GM12878 (cell line): ENCODE measurements at regions not wholly inside any gene's neighbourhood (a gene's known extent, or its start where the extent isn't known, plus 50 kb on each side); places are given as distances from the start of the nearest gene placed in this dataset.

Source experiments
- ATAC-seq: fragments of 200-7000 bp; cut with Tn5 transposase; 3 replicates; pipeline ENCODE4 v1.9.1; 2020; ENCODE audit warnings: mild to moderate bottlenecking, moderate library complexity
- BruUV-seq: library from RNA; stranded (reverse); fragments of 400-500 nt; replicated peaks from 2 replicates; lab custom pipeline; 2021; lab: Mats Ljungman, UMichigan
- CTCF ChIA-PET: fragments of 300-600 bp; sonication (Branson Sonifier 250); formaldehyde crosslinking; extraction: SDS; loops from one replicate; lab custom pipeline; 2021; ENCODE audit warnings: inconsistent platforms; lab: Yijun Ruan, JAX
- POLR2A ChIA-PET: fragments of 350-600 bp; formaldehyde crosslinking; extraction: SDS; loops from one replicate; lab custom pipeline; 2021; ENCODE audit warnings: inconsistent platforms; lab: Charles Lee
- RAD21 ChIA-PET: fragments of 300-600 bp; sonication (Branson Sonifier 250); formaldehyde crosslinking; loops from one replicate; lab custom pipeline; 2023; ENCODE audit warnings: antibody characterized with exemption; ENCODE audit not compliant: unreplicated experiment; lab: Charles Lee
- SMC1A ChIA-PET: fragments of 300-600 bp; sonication (Branson Sonifier 250); formaldehyde crosslinking; loops from one replicate; lab custom pipeline; 2023; ENCODE audit not compliant: unreplicated experiment, uncharacterized antibody; lab: Charles Lee
- DNase-seq: peaks from one replicate; pipeline ENCODE4 v3.0.0-alpha.2; 2011; ENCODE audit warnings: low read depth, low spot score
- FAIRE-seq: peaks from 3 replicates; lab custom pipeline; 2011; peaks lifted over from hg19 to GRCh38; lab: Jason Lieb, UNC
- H2AFZ ChIP-seq: 2 replicates; pipeline ENCODE4 v1.6.0; 2011; ENCODE audit warnings: low read depth, low read length, control low read depth; ENCODE audit not compliant: control insufficient read depth
- H3K27ac ChIP-seq: 2 replicates; pipeline ENCODE4 v1.5.1; 2011; ENCODE audit warnings: control low read depth; ENCODE audit not compliant: control insufficient read depth, insufficient read depth
- H3K27me3 ChIP-seq, 2 experiments: replicated peaks in 1 of 2; 2 replicates each; pipeline versions ENCODE4 v1.6.0 to v1.6.1; 2011; ENCODE audit warnings: low read length in 1 of 2; ENCODE audit not compliant: control insufficient read depth in 2 of 2, insufficient read depth in 2 of 2
- H3K36me3 ChIP-seq, 2 experiments: 2 replicates each; pipeline ENCODE4 v1.5.1; 2011; ENCODE audit warnings: low read length in 1 of 2; ENCODE audit not compliant: control insufficient read depth in 2 of 2, insufficient read depth in 2 of 2
- H3K4me1 ChIP-seq: 2 replicates; pipeline ENCODE4 v1.6.1; 2011; ENCODE audit warnings: mild to moderate bottlenecking, low read length, moderate library complexity, mixed read lengths; ENCODE audit not compliant: control insufficient read depth, insufficient read depth
- H3K4me2 ChIP-seq: 2 replicates; pipeline ENCODE4 v1.6.0; 2011; ENCODE audit warnings: control low read depth; ENCODE audit not compliant: control insufficient read depth, insufficient read depth
- H3K4me3 ChIP-seq: fragments of 200-600 bp; sonication (generic); 2 replicates; pipeline ENCODE4 v1.5.1; 2016
- H3K79me2 ChIP-seq: 2 replicates; pipeline ENCODE4 v1.6.0; 2011; ENCODE audit warnings: low read length; ENCODE audit not compliant: control insufficient read depth, insufficient read depth
- H3K9ac ChIP-seq: 2 replicates; pipeline ENCODE4 v1.8.0; 2011; ENCODE audit warnings: low read length, control low read depth, mixed read lengths; ENCODE audit not compliant: control insufficient read depth, insufficient read depth
- H3K9me3 ChIP-seq: replicated peaks from 3 replicates; pipeline ENCODE4 v1.5.1; 2011; ENCODE audit warnings: mild to moderate bottlenecking, low read length; ENCODE audit not compliant: control insufficient read depth, insufficient read depth
- H4K20me1 ChIP-seq: 2 replicates; pipeline ENCODE4 v1.6.0; 2011; ENCODE audit not compliant: control insufficient read depth, insufficient read depth
- BHLHE40 ChIP-seq, 2 experiments: fragments of 450-650 bp in 1 of 2; IDR thresholded peaks; 2 replicates each; pipeline ENCODE4 v1.6.1; 2011 to 2017; ENCODE audit warnings: low read depth in 2 of 2, borderline replicate concordance in 1 of 2, improper control_type of control experiment in 1 of 2, low read length in 1 of 2, mild to moderate bottlenecking in 1 of 2
- BRCA1 ChIP-seq: IDR thresholded peaks from 2 replicates; pipeline ENCODE4 v1.6.1; 2011; ENCODE audit warnings: low read depth, low read length, improper control_type of control experiment
- GATAD2B ChIP-seq: fragments of 450-650 bp; conservative IDR thresholded peaks from 2 replicates; pipeline ENCODE4 v1.6.1; 2017; ENCODE audit warnings: low read depth, mild to moderate bottlenecking, moderate library complexity
- HCFC1 ChIP-seq: fragments of 150-350 bp; IDR thresholded peaks from 2 replicates; pipeline ENCODE4 v1.6.1; 2014; ENCODE audit warnings: low read length
- KDM1A ChIP-seq: fragments of 200-600 bp; sonication (generic); IDR thresholded peaks from 2 replicates; pipeline ENCODE4 v1.6.1; 2016; ENCODE audit warnings: borderline replicate concordance
- RAD51 ChIP-seq: fragments of 450-650 bp; IDR thresholded peaks from 2 replicates; pipeline ENCODE4 v1.6.1; 2016; ENCODE audit warnings: moderate library complexity, mild to moderate bottlenecking, inconsistent platforms
- RUNX3 ChIP-seq: IDR thresholded peaks from 2 replicates; pipeline ENCODE4 v1.6.1; 2012; ENCODE audit warnings: low read length, inconsistent platforms
- SMAD1 ChIP-seq: fragments of 450-650 bp; IDR thresholded peaks from 2 replicates; pipeline ENCODE4 v1.6.1; 2018; ENCODE audit warnings: mild to moderate bottlenecking, low read depth; ENCODE audit not compliant: partially characterized antibody
- SRF ChIP-seq, 2 experiments: IDR thresholded peaks; 2 replicates each; pipeline ENCODE4 v1.6.1; 2011; ENCODE audit warnings: low read depth in 2 of 2, low read length in 2 of 2, mild to moderate bottlenecking in 1 of 2, moderate library complexity in 1 of 2
- TCF12 ChIP-seq: IDR thresholded peaks from 2 replicates; pipeline ENCODE4 v1.6.1; 2011; ENCODE audit warnings: low read depth, mild to moderate bottlenecking, low read length
- YBX1 ChIP-seq: fragments of 450-650 bp; IDR thresholded peaks from 2 replicates; pipeline ENCODE4 v1.6.1; 2016; ENCODE audit warnings: antibody characterized with exemption
- ZNF622 ChIP-seq: fragments of 450-650 bp; IDR thresholded peaks from 2 replicates; pipeline ENCODE4 v1.6.1; 2017; ENCODE audit warnings: mild to moderate bottlenecking, inconsistent platforms
- WGBS: methylation state at CpG from one replicate; pipeline ENCODE4 v1.1.6; 2016; ENCODE audit warnings: low lambda C conversion rate; ENCODE audit not compliant: insufficient replicate concordance, insufficient coverage; ENCODE audit errors: missing lambda C conversion rate; 5-methylcytosine and 5-hydroxymethylcytosine counted together
- in situ Hi-C: fragments of 300-500 bp; cut with MboI; formaldehyde crosslinking; loops from 9 replicates; pipeline ENCODE4 v1.14.3; 2018; ENCODE audit warnings: mixed read lengths
- intact Hi-C: fragments of 100-400 bp; cut with micrococcal nuclease; formaldehyde crosslinking; loops from one replicate; pipeline ENCODE4 v1.14.2; 2022; ENCODE audit not compliant: unreplicated experiment

DNA sequence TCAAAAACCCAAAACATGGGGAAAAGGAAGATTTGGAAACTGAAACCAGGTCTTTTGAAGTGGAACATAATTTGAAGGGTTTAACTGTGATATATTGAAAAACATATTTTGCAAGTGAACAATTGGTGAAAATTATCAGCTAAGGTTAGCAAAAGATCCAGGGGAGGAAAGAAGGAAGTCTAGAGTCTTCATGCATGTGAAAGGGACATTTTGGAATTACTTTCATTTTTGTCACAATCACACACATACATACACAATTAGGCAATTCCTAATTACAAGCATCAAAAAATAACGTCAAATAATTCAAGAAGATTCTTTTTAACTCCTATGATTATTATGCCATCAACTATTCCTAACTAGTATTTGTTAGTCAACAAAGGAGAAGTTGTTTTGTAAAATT is 64.7 kb upstream of the NFIA start:
- Histone ChIP-seq H3K27me3 (peaks cover 2 to 4% of the 10 kb centered on the region in 2 experiments; a peak in 2 of 4 replicates), H3K36me3 (no peaks in the 10 kb centered on the region), H2AFZ (no peak overlapping the region), H3K4me3 (no peak overlapping the region), H3K27ac (no peak overlapping the region), H3K4me1 (no peaks in the 10 kb centered on the region), H4K20me1 (no peaks in the 10 kb centered on the region), H3K79me2 (no peaks in the 10 kb centered on the region), H3K4me2 (no peak overlapping the region), H3K9ac (no peak overlapping the region), H3K9me3 (no peaks in the 10 kb centered on the region)
- DNase-seq (no peak), ATAC-seq (no peak), FAIRE-seq (no peak)
- ChIA-PET POLR2A (no interaction called here), RAD21 (no interaction called here), CTCF (no interaction called here), SMC1A (no interaction called here)
- no peak for TF ChIP-seq ZNF622
- TF ChIP-seq TCF12: no peak
- no peak for TF ChIP-seq BRCA1
- TF ChIP-seq GATAD2B: no peak
- TF ChIP-seq RAD51: no peak
- no peak for TF ChIP-seq SMAD1
- TF ChIP-seq BHLHE40 (IDR thresholded peaks at IDR 0.05; ENCODE audit: borderline replicate concordance in 1 of 2, low read depth in 2 of 2, low read length in 1 of 2): no peak
- no peak for TF ChIP-seq RUNX3
- no peak for TF ChIP-seq YBX1
- no peak for TF ChIP-seq KDM1A
- no peak for TF ChIP-seq HCFC1
- no peak for TF ChIP-seq SRF (IDR thresholded peaks at IDR 0.05; ENCODE audit: low read depth in 2 of 2, low read length in 2 of 2)
- BruUV-seq: no TSS peak
- intact Hi-C loops (no loop called here), in situ Hi-C loops (no loop called here)
- WGBS: 29% methylated on average over 1 of the region's 1 CpG
